Sigmoid colon (tissue), 6 donors: ENCODE measurements at regions not wholly inside any gene's neighbourhood (a gene's known extent, or its start where the extent isn't known, plus 50 kb on each side); places are given as distances from the start of the nearest gene placed in this dataset.

Source experiments
- DNase-seq: peaks from one replicate; pipeline ENCODE4 v3.0.0-alpha.2; 2019
- H3K27ac ChIP-seq, 4 donors: fragments of 200-600 bp; sonication (generic); one replicate each; pipeline ENCODE4 v1.5.1; 2016 to 2019; ENCODE audit warnings: mild to moderate bottlenecking in 1 of 4
- H3K27me3 ChIP-seq, 3 donors: fragments of 200-600 bp; sonication (generic); one replicate each; pipeline ENCODE4 v1.5.1; 2019; ENCODE audit warnings: mild to moderate bottlenecking in 1 of 3
- H3K36me3 ChIP-seq, 4 donors: fragments of 200-600 bp; sonication (generic); one replicate each; pipeline ENCODE4 v1.5.1; 2016 to 2019
- H3K4me1 ChIP-seq, 4 donors: fragments of 200-600 bp; sonication (generic); one replicate each; pipeline ENCODE4 v1.5.1; 2017 to 2019
- H3K4me3 ChIP-seq, 4 donors: fragments of 200-600 bp; sonication (generic); one replicate each; pipeline ENCODE4 v1.5.1; 2017 to 2019; ENCODE audit warnings: mild to moderate bottlenecking in 2 of 4, moderate library complexity in 1 of 4
- H3K9me3 ChIP-seq, 4 donors: fragments of 200-600 bp in 3 of 4; sonication (generic) in 3 of 4; one replicate each; pipeline versions ENCODE4 v1.5.1 to v1.6.1; 2013 to 2019
- CTCF ChIP-seq, 4 experiments: fragments of 450-650 bp in 3 of 4; fragments of 200-600 bp in 1 of 4; IDR thresholded peaks; one replicate each; pipeline ENCODE4 v1.5.1; 2016 to 2019; ENCODE audit warnings: antibody characterized with exemption in 4 of 4, mild to moderate bottlenecking in 3 of 4, moderate library complexity in 2 of 4
- EP300 ChIP-seq, 4 donors: sonication (generic); formaldehyde crosslinking; IDR thresholded peaks; one replicate each; pipeline ENCODE4 v1.6.1; 2017; ENCODE audit warnings: antibody characterized with exemption in 4 of 4
- POLR2A ChIP-seq, 2 donors: fragments of 450-650 bp; IDR thresholded peaks; one replicate each; pipeline ENCODE4 v1.6.1; 2016; ENCODE audit warnings: antibody characterized with exemption in 2 of 2, mild to moderate bottlenecking in 2 of 2, moderate library complexity in 2 of 2
- POLR2AphosphoS5 ChIP-seq, 4 donors: sonication (generic); formaldehyde crosslinking; IDR thresholded peaks; one replicate each; pipeline ENCODE4 v1.6.1; 2017; ENCODE audit warnings: antibody characterized with exemption in 4 of 4
- WGBS, 2 donors: extraction: QIAGEN DNeasy Blood & Tissue Kit; methylation state at CpG; one replicate each; pipeline ENCODE4 v1.1.7; 2013; 5-methylcytosine and 5-hydroxymethylcytosine counted together
- intact Hi-C: fragments of 100-400 bp; cut with DNase I; formaldehyde crosslinking; loops from one replicate; pipeline ENCODE4 v1.15.1; 2023
- donor health status: healthy with polysubstance abuse.
- donor health status: healthy.

- Histone ChIP-seq H3K9me3 (no peaks in the 10 kb centered on the region), H3K4me1 (peaks cover 0 to 11% (median 7%) of the 10 kb centered on the region in 4 donors), H3K27ac (no peak overlapping the region), H3K4me3 (no peak overlapping the region), H3K36me3 (no peaks in the 10 kb centered on the region), H3K27me3 (peaks cover 0 to 11% (median 0%) of the 10 kb centered on the region in 3 donors)
- DNase-seq = no peak
- no peak for TF ChIP-seq POLR2A (IDR thresholded peaks at IDR 0.05)
- TF ChIP-seq POLR2AphosphoS5 (IDR thresholded peaks at IDR 0.05) = no peak
- no peak for TF ChIP-seq EP300 (IDR thresholded peaks at IDR 0.05)
- TF ChIP-seq CTCF (IDR thresholded peaks at IDR 0.05) = no peak
- 27 to 60% methylated on average over 4 of the region's 4 CpGs for WGBS, 2 donors
- intact Hi-C loops = no loop called here
These were observed 270.1 kb upstream of the TNRC6C start for GRCh38 chr17:77688369-77688768.

GRCh38 chr17:77690271-77691161, 268.0 kb upstream of the TNRC6C start:
- no peak for DNase-seq
- WGBS, 2 donors = 35 to 40% methylated on average over 24 of the region's 24 CpGs

GRCh38 chr17:77691216-77692085, 267.1 kb upstream of the TNRC6C start:
- WGBS, 2 donors = 75 to 89% methylated on average over 21 of the region's 21 CpGs

More at GRCh38 chr17:77690271-77691161, 268.0 kb upstream of the TNRC6C start:
- Histone ChIP-seq H3K4me3 (peak overlapping the region in 2 of 4 donors; percentile 0 to 20), H3K9me3 (no peaks in the 10 kb centered on the region), H3K36me3 (no peaks in the 10 kb centered on the region), H3K27ac (no peak overlapping the region), H3K4me1 (peaks cover 0 to 13% (median 7%) of the 10 kb centered on the region in 4 donors), H3K27me3 (peaks cover 0 to 11% (median 0%) of the 10 kb centered on the region in 3 donors)
- intact Hi-C loops = no loop called here
- TF ChIP-seq POLR2A (IDR thresholded peaks at IDR 0.05) (no peak), POLR2AphosphoS5 (IDR thresholded peaks at IDR 0.05) (no peak)

GRCh38 chr17:77692571-77693161, 265.8 kb upstream of the TNRC6C start:
- no peak for DNase-seq
- intact Hi-C loops = no loop called here
- TF ChIP-seq EP300 (IDR thresholded peaks at IDR 0.05) (no peak), CTCF (IDR thresholded peaks at IDR 0.05) (no peak), POLR2AphosphoS5 (IDR thresholded peaks at IDR 0.05) (no peak), POLR2A (IDR thresholded peaks at IDR 0.05) (no peak)
- peaks cover 0 to 31% (median 19%) of the 10 kb centered on the region in 4 donors for H3K4me1 ChIP-seq
- H3K27ac ChIP-seq = no peak overlapping the region
- H3K4me3 ChIP-seq = no peak overlapping the region
- whole genome bisulfite sequencing, 2 donors = 67 to 81% methylated on average over 12 of the region's 12 CpGs
- no peaks in the 10 kb centered on the region for H3K36me3 ChIP-seq
- H3K9me3 ChIP-seq = no peaks in the 10 kb centered on the region
- peaks cover 0 to 11% (median 0%) of the 10 kb centered on the region in 3 donors for H3K27me3 ChIP-seq

More at GRCh38 chr17:77691216-77692085, 267.1 kb upstream of the TNRC6C start:
- DNase-seq = no peak
- Histone ChIP-seq H3K27ac (no peak overlapping the region), H3K36me3 (no peaks in the 10 kb centered on the region), H3K4me1 (peaks cover 0 to 22% (median 14%) of the 10 kb centered on the region in 4 donors), H3K27me3 (peaks cover 0 to 11% (median 0%) of the 10 kb centered on the region in 3 donors), H3K4me3 (no peak overlapping the region), H3K9me3 (no peaks in the 10 kb centered on the region)
- intact Hi-C loops = no loop called here
- no peak for TF ChIP-seq CTCF (IDR thresholded peaks at IDR 0.05)
